GM19397 (cell line): ENCODE measurements at regions not wholly inside any gene's neighbourhood (a gene's known extent, or its start where the extent isn't known, plus 50 kb on each side); places are given as distances from the start of the nearest gene placed in this dataset.

Experiments used
- ATAC-seq: cut with Tn5 transposase; IDR thresholded peaks from one replicate; pipeline ENCODE4 v1.9.1; 2021; ENCODE audit warnings: mild to moderate bottlenecking, moderate library complexity; ENCODE audit not compliant: unreplicated experiment

DNA sequence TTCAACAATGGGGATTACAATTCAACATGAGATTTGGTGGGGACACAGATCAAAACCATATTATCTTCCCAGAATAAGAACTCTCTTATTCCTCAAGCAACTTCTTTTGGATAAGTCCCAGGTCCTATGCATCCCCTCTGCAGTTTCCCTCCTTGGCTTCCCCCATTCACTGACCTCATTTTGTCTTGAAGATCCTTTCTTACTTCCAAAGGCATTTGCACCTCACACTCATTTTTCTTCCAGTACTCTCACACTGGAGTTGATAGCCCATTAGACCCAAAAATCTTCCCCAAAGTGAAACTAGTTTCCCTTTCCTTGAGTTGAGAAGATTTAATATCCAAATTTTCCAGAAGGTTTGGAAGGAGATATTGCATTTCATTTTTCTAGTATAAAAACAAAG is 178.0 kb upstream of the DAPK1 start:
- ATAC-seq = no peak

DNA sequence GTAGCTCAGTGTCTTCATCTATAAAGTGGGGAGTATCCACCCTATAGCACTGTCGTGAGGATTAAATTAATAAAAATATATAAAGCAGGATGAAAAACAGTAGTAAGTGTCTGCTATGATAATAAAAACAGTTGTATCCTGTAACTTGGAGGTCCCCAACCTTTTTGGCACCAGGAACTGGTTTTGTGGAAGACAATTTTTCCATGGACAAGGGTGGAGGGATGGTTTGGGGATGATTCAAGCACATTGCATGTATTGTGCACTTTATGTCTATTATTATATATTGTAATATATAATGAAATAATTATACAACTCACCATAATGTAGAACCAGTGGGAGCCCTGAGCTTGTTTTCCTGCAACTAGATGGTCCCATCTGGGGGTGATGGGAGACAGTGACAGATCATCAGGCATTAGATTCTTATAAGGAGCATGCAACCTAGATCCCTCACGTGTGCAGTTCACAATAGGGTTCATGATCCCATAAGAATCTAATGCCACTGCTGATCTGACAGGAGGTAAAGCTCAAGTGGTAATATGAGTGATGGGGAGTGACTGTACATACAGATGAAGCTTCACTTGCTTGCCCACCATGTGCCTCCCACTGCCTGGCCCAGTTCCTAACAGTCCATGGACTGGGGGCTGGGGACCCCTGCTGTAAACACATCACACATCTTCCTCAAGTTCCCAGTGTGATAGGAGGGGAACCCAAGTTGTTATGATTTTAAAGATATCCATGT is 177.4 kb upstream of the DAPK1 start:
- ATAC-seq = no peak

DNA sequence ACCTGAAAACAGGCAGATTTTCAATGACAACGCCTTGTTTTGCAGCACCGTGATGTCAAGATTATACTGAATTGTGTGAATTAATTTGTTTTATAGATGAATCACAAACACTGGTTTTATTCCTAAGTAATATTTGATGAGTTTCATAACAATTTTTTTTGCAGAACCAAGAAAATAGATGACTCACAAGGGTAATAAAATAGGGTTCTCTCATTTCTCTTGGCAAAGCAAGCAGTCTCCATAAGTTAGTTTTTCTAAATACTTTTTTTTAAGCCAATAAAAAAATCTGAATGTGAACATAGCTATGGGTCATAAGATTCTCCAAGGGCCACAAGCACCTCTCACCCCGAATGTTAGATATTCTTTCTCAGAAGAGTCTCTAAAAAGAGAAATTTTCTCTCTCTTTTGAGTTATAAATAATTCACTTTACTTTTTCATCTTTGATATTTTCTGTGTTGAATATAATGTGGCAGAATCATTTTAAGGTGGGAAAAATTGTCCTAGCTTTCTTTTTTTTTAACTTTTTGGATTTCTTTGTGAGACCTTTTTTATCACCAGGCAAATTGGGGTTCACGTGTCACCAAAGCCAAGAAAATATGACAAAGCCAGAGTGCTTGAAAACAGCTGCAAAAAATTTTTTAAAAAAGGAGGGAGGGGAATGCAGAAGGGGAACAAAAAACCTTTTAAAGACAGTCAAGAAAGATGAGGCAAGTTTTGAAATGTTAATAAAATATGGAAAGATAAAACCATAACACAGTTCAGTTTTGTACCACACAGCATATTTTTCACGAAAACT is 174.6 kb upstream of the DAPK1 start:
- ATAC-seq = no peak

DNA sequence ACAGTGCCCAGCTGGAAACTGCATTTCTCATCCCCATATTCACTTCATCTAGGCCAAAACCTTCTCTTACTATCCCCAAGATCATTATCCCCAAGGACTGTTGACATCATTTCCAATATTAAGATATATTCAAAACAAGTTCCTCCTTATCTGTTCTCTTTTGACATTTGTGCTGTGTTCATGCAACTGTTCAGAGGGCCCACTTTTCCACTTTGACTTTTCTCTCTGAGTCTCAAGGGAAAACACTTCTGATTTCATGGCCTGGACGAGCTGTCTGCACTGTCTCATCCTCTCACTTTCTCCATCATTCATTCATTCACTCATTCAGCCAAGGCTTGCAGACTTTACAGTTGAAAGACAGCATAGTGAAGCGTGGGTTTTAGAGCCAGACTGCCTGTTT is 173.7 kb upstream of the DAPK1 start:
- ATAC-seq = no peak

DNA sequence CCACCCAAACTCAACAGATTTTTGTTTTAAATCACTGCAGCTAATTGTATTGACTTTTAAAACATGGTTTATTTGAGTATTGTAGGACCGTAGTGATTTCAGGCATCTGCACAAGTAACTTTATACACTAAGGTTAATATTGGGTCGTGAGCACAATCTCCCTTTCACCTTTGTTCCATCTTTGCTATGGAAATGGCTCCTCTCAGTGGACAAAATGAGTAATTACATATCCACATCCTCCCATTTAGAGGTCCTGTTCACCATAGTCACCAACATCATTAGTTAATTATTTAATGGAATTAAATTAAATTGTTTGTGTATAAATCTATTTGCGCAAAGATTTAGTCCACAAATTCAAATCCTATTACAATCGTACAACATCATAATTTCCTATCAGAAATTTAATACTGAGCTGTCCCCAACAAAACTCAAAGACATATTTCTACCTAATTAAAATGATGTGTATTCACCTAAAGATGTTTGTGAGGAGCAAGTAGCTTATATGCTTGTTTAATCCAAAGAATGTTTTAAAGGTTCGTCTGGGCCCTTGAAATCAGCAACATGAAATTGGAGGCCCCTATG is 173.0 kb upstream of the DAPK1 start:
- no peak for ATAC-seq

DNA sequence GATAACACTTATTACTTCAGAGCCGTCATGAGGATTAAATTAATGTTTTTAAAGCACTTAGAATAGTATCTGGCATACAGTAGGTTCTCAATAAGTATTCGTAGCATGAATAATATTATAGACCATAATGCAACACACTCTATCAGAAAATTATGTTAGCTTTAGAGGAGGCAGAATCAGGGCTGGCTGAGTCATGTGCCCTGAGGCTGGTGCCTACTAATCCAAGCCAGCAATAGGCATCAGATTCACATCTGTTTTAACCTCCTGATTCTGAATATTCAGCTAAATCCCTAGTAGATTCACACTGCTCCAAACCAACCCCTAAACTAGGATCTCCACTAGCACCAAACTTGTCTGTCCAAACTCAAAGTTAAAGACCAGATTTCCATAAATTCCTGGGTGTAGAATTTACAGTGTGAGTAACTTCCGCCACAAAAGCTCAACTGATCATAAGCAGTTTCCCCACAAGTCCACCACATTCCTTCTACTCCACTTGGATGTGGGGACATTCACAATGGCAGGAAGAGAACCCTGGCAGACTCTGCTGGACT is 170.0 kb upstream of the DAPK1 start:
- ATAC-seq = no peak

DNA sequence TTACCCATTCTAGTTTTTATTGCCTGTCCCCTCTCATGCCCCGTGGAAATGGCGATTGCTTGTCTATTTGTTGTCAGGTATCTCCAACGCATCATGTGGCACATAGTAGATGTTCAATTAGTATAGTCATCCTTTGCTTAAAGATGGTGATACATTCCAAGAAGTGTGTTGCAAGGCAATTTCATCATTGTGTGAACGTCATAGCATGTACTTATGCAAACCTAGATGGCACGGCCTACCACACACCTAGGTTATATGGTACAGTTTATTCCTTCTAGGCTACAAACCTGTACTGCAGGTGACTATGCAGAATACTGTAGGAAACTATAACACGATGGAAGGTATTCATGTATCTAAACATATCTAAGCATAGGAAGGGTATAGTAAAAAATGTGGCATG is 163.9 kb upstream of the DAPK1 start:
- no peak for ATAC-seq

DNA sequence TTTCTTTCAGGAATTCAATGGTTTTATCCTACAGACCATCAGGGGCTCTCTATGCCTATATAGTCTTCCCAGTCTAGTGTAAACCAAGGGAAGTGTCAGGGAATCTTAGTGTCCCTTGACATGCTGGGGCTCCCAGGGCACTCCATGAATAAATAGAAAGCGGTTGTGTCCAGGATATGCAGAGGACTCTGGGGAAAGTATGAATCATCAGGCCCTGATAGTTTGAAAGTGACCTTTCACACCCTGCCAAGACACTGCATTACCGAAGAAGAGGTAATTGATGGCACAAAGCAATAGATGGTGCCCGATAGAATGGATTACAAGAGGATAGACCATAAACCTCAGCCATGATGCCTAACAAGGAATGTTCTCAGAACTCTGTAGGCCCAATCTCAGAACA is 163.3 kb upstream of the DAPK1 start:
- ATAC-seq = no peak

DNA sequence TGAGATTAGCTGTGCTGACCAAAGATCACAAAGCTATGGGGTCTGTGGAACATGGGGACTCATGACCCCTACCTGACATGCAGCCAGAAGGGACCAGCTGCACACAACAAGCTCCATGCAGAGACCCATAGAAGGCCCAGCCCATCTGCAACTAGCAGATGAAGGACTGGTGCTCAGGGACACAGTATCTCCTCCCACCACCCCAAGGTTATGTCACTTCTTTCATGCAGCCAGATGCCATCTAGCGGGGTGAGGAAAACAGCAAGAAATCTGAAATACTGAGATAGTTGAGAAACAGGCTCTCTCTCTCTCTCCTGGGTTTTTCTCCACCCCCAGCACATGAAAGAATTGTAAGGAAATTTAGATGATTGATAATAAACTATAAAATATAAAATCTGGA is 161.3 kb upstream of the DAPK1 start:
- no peak for ATAC-seq

DNA sequence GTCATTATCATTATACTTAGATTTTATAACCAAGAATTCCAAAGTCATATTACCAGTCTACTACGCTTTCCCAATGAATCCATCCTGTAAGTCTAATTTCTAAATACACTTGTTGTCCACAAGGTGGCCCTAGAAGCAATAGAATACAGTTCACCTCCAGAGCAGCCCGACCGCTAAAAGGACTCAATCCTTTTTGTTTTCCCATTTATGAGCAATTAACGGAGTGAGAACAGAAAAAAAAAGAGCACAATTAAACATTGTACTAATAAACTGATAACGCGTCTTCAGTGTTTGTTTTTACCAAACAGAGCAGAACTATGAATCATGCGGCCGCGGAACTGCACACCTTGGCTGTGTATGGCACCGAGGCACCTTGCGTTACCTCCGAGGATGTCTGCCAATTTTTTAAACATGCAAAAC is 160.7 kb upstream of the DAPK1 start:
- ATAC-seq = no peak

DNA sequence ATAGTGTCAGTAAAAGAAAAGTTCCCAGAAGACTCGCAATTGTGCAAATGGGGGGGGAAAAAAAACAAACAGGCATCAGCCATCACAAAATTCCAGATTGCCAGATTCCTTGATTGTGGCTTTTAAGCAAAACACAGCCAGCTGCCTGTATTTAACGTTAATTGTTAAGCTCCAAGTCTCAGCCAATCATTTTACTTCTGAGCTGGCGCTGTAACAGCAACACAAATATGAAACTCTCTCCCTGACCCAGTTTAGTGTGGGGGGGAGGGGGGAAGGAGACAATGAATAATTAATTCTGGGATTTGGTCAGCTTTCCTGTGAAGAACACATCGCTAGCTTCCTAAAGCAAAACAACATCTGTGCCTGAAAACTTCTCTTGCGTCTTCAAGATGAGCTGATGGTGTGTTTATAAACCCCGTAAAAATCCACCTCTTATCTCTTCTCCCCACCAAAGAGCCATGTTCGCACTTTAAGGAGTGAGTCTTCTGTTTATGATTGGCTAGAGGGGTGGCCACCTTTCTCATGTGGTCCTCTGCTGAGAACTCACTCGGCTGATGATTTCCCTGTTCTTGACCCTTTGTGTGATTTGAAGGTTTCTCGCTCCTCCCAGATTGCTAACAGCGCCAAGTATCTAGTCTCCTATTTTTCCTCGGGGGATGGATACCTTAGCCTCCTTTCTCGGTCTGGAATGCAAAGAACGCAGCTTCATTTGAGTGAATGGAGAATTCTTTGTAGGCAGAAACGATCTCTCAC is 160.2 kb upstream of the DAPK1 start:
- no peak for ATAC-seq

DNA sequence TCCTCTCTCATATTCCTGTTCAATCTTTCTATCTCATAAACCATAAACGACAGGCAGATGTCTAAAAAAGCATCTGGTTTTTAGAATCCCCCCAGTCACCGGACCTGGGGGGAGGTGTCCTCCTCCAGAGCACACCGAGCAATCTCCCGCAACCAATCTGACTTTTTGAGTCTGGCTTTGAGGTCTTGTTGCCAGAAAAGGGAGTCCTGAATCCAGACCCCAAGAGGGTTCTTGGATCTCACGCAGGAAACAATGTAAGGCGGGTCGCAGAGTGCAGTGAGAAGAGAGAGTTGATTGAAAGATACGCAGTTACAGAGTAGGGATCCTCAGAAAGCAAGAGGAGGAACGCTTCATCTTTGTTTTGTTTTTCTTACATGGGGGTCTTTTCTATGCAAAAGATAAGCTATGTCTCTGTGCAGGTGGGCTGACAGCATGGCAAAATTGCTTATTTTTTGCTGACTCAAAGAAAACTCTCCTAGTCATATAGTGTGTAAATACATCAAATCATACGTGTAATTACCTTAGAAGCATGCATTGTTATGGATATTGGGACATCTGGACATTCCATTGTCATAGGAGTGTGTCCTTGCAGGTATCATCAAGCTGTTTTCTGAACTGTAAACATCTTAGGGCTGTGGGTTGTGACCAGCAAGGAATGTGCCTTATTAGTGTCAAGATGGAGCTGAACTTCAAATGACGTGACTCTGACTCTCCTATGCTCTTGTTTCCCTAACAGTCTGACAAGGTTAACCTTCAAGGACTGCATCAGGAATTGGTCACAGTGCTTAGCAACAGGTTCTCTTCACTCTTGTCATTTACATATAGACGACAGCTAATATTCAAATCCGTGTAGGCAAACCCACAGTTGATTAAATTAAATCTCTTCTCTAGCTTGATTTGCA is 159.3 kb upstream of the DAPK1 start:
- ATAC-seq = no peak

DNA sequence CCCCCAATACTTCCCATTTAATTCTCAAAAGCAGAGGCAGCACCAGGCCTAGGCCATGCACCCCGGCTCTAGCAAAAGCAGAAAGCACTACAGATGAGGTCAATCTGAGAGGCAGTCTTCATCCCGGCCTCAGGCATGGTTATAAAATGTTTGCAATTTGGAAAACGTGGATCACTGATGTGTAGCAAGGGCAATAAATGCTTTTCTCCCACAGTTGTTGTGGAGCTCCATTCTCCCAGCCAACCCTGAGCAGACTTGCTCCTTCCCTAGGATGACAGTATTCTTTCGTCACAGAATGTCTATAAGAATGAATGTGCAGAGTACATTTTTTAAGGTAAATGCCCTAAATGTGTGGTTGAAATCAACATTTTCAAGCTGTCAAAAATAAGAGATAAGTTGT is 157.3 kb upstream of the DAPK1 start:
- ATAC-seq = no peak

DNA sequence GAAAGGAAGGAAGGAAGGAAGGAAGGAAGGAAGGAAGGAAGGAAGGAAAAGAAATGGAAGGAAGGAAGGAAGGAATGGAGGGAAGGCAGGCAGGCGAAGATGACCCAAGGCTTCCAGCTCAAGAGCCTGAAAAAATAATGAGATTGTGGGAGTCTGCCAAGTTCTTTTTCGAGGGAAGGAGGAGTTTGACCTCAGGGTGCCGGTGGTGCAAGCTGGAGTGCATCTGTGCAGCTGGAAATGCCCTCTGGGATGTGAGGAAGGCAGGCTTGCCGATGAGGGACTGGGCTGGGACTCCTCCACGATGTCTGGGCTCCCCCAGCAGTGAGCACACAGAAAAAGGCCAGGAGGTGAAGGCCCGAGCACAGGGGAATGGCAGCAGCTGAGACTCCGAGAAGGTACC is 154.9 kb upstream of the DAPK1 start:
- ATAC-seq = no peak

DNA sequence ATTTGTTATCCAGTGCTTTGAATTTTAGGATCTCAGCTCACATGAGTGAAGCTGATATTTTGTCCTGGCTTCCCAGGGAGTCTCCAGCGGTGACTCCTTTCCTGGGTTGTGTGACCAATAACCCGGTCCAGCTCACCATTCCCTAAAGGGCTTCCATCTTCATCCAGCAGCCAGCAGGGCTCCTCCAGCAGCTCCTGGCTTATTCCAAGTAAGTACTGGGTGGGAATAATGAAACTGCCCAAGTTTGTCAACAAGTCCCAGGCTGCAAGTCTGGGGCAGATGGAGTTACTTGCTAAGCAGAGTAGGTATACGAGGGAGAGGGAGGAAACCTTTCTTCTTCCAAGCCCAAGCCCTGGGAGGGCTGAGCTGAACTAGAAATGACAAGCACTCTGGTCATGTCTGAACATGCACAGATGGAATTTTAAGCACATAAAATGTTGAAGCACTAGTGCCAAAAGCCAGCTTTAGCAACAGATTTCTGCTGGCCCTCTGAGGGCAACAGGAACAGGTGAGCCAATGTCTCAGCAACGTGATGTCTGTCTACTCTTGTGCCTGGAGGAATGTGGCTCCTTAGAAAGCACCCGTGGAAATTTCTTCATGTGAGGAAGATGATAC is 153.7 kb upstream of the DAPK1 start:
- no peak for ATAC-seq

DNA sequence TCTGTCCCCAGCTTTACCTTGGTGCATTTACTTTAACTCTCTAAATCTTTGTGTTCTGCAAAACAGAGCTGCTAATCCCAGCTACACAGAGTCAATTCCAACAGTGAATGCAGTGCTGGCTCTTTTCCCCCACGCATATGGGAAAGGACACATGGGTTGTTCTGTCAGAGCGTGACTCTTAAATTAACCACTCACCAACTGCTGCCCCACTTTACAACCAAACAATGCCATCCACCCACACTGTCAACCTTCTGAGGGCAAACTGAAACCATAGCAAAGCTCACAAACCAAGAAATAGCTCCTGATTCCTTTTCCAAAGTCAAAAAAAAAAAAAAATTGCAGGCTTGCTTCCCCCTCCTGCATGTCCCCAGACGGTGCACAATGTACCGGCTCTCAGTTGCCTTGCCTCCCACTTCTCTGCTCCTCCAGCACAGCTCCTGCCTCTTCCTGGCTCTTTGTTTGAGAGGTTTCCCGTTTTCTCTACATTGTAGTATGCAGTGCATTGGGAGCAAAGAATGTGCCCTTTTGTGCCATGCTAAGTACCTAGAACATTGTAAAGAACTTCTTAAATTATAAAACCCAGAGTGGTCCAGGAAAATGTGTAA is 151.5 kb upstream of the DAPK1 start:
- no peak for ATAC-seq

DNA sequence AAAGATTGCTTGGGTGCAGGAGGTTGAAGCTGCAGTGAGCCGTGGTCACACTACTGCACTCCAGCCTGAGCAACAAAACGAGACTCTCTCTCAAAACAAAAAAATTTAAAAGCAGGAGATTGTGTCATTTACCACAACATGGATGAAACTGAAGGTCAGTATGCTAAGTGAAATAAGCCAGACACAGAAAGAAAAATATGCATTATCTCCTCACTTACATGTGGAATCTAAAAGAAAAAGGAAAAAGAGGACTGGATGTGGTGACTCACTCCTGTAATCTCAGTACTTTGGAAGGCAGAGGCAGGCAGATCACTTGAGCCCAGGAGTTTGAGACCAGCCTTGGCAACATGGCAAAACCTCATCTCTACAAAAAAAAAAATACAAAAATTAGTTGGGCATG is 146.8 kb upstream of the DAPK1 start:
- ATAC-seq = no peak

DNA sequence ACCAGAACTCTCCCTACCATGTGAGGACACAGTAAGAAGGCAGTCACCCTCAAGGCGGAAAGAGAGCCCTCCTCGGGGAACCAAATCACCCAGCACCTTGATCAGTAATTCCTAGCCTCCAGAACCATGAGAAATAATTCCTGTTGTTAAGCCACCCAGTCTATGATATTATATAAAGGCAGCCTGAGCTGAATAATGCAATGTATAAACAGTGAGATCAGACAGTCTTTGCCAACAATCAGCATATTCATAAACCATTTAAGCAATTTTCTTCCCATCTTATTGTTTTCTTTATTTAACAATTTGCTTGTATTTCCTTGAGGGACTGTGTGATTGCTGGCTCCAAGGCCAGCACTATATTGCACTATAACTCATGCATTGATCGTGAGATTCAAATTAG is 144.4 kb upstream of the DAPK1 start:
- no peak for ATAC-seq

DNA sequence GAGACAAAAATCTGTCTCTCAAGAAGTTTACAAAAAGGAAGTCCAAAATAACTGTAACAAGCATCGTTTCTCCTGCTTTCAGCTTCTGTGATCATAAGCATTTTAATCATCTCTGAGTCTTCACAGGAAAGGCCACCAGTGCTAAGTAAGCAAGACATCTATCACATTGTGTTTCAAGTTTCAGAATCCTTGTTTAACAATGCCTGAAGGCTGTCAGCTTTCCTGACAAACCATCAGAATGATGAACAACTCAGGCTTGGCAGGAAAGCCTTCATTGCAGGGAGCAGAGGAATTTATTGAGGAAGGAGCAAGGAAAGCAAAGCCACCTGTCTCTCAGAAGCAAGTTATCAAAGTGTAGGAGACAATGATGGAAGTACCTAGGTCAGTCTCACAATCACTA is 143.5 kb upstream of the DAPK1 start:
- ATAC-seq = no peak
